ENCODE measurements at regions not wholly inside any gene's neighbourhood (a gene's known extent, or its start where the extent isn't known, plus 50 kb on each side); places are given as distances from the start of the nearest gene placed in this dataset.

DNA sequence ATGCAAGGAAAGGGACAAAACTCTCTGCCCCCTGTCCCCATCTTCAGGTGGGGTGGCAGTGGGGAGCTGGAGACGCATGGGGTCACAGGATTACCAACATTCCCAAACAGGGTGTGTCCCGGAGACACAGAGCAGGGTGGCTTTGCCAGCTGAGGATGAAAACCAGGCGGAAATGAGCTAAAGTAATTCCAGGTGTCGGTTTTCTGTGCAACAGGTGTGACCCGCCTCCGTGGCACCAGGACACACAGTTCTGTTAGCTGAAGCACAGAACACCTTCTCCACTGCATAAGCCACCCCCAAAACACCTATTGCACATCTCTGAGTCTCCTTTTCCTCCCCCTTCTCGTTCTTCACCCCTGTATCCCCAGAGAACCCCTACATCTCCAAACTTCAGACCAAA, 122.7 kb upstream of the GLI2 start:
- TF ChIP-seq POLR2A (IDR thresholded peaks at IDR 0.05): no peak
- TF ChIP-seq, protein P1, sequence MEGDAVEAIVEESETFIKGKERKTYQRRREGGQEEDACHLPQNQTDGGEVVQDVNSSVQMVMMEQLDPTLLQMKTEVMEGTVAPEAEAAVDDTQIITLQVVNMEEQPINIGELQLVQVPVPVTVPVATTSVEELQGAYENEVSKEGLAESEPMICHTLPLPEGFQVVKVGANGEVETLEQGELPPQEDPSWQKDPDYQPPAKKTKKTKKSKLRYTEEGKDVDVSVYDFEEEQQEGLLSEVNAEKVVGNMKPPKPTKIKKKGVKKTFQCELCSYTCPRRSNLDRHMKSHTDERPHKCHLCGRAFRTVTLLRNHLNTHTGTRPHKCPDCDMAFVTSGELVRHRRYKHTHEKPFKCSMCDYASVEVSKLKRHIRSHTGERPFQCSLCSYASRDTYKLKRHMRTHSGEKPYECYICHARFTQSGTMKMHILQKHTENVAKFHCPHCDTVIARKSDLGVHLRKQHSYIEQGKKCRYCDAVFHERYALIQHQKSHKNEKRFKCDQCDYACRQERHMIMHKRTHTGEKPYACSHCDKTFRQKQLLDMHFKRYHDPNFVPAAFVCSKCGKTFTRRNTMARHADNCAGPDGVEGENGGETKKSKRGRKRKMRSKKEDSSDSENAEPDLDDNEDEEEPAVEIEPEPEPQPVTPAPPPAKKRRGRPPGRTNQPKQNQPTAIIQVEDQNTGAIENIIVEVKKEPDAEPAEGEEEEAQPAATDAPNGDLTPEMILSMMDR (IDR thresholded peaks at IDR 0.05): no peak
- TF ChIP-seq POLR2AphosphoS5 (IDR thresholded peaks at IDR 0.05): no peak
- TF ChIP-seq EP300 (IDR thresholded peaks at IDR 0.05): no peak

Data from gastroesophageal sphincter (tissue), 3 donors.